Trophoblast cell (in vitro differentiated cells and primary cell): ENCODE measurements at regions not wholly inside any gene's neighbourhood (a gene's known extent, or its start where the extent isn't known, plus 50 kb on each side); places are given as distances from the start of the nearest gene placed in this dataset.
A peak's percentile ranks its signal among the peaks of the same experiment; 100 is the strongest.

Experiments used
- DNase-seq, 2 donors: peaks; one replicate each; pipeline ENCODE4 v3.0.0-alpha.2; 2016
- H2AFZ ChIP-seq: 2 replicates; pipeline ENCODE4 v1.6.1; 2013; ENCODE audit warnings: low read length, moderate library complexity, mild to moderate bottlenecking; ENCODE audit not compliant: insufficient read depth, poor library complexity
- H2AK5ac ChIP-seq: 2 replicates; pipeline ENCODE4 v1.6.1; 2013; ENCODE audit warnings: mild to moderate bottlenecking, low read length
- H2BK120ac ChIP-seq: 2 replicates; pipeline ENCODE4 v1.6.1; 2013; ENCODE audit warnings: low read length, mild to moderate bottlenecking, moderate library complexity; ENCODE audit not compliant: insufficient read depth, poor library complexity
- H2BK12ac ChIP-seq: 2 replicates; pipeline ENCODE4 v1.6.1; 2013; ENCODE audit warnings: mild to moderate bottlenecking, low read length, moderate library complexity
- H2BK5ac ChIP-seq: 2 replicates; pipeline ENCODE4 v1.6.1; 2013; ENCODE audit warnings: low read length, low read depth, moderate library complexity, mild to moderate bottlenecking; ENCODE audit not compliant: poor library complexity
- H3K14ac ChIP-seq: 2 replicates; pipeline ENCODE4 v1.6.1; 2013; ENCODE audit warnings: mild to moderate bottlenecking, low read length
- H3K18ac ChIP-seq: 2 replicates; pipeline ENCODE4 v1.6.1; 2013; ENCODE audit warnings: mild to moderate bottlenecking, low read length
- H3K23ac ChIP-seq: 2 replicates; pipeline ENCODE4 v1.6.1; 2013; ENCODE audit warnings: low read length
- H3K27ac ChIP-seq: 2 replicates; pipeline ENCODE4 v1.5.1; 2013; ENCODE audit warnings: low read depth, mild to moderate bottlenecking, inconsistent platforms, low read length, moderate library complexity
- H3K27me3 ChIP-seq: 2 replicates; pipeline ENCODE4 v1.6.1; 2013; ENCODE audit warnings: inconsistent platforms, mild to moderate bottlenecking, low read length, moderate library complexity; ENCODE audit not compliant: insufficient read depth
- H3K36me3 ChIP-seq, 2 experiments: 1 replicate in 1 of 2; 2 replicates in 1 of 2; pipeline ENCODE4 v1.6.1; 2013; ENCODE audit warnings: low read length in 2 of 2, mild to moderate bottlenecking in 2 of 2, moderate library complexity in 1 of 2; ENCODE audit not compliant: insufficient read depth in 2 of 2, control insufficient read depth in 1 of 2
- H3K4ac ChIP-seq: 2 replicates; pipeline ENCODE4 v1.6.1; 2013; ENCODE audit warnings: low read depth, mild to moderate bottlenecking, low read length, moderate library complexity
- H3K4me1 ChIP-seq, 2 experiments: 1 replicate in 1 of 2; 2 replicates in 1 of 2; pipeline ENCODE4 v1.6.1; 2013; ENCODE audit warnings: low read length in 2 of 2, mild to moderate bottlenecking in 2 of 2, moderate library complexity in 1 of 2; ENCODE audit not compliant: insufficient read depth in 2 of 2, control insufficient read depth in 1 of 2
- H3K4me2 ChIP-seq: 2 replicates; pipeline ENCODE4 v1.6.1; 2013; ENCODE audit warnings: inconsistent platforms, mild to moderate bottlenecking, low read length, moderate library complexity
- H3K4me3 ChIP-seq: 2 replicates; pipeline ENCODE4 v1.5.1; 2013; ENCODE audit warnings: mild to moderate bottlenecking, low read depth, low read length, inconsistent platforms
- H3K79me1 ChIP-seq: one replicate; pipeline ENCODE4 v1.6.1; 2013; ENCODE audit warnings: low read length
- H3K79me2 ChIP-seq: 2 replicates; pipeline ENCODE4 v1.6.1; 2013; ENCODE audit warnings: low read length, mild to moderate bottlenecking; ENCODE audit not compliant: control insufficient read depth, insufficient read depth, poor library complexity
- H3K9ac ChIP-seq: 2 replicates; pipeline ENCODE4 v1.6.1; 2013; ENCODE audit warnings: mild to moderate bottlenecking, low read length
- H3K9me3 ChIP-seq: 2 replicates; pipeline ENCODE4 v1.6.1; 2013; ENCODE audit warnings: low read depth, mild to moderate bottlenecking, control low read depth, inconsistent platforms, low read length; ENCODE audit not compliant: insufficient read depth
- H4K12ac ChIP-seq: 2 replicates; pipeline ENCODE4 v1.6.1; 2013; ENCODE audit warnings: low read depth, mild to moderate bottlenecking, low read length, moderate library complexity
- H4K8ac ChIP-seq: 2 replicates; pipeline ENCODE4 v1.6.1; 2013; ENCODE audit warnings: low read depth, mild to moderate bottlenecking, low read length, moderate library complexity
- H4K91ac ChIP-seq: one replicate; pipeline ENCODE4 v1.6.1; 2013; ENCODE audit warnings: low read depth, mild to moderate bottlenecking, low read length, moderate library complexity
- WGBS: extraction: QIAGEN DNeasy Blood & Tissue Kit; methylation state at CpG from one replicate; pipeline ENCODE4 v1.1.7; 2013; ENCODE audit warnings: missing lambda C conversion rate; ENCODE audit not compliant: insufficient read length, insufficient coverage; ENCODE audit errors: extremely low coverage; 5-methylcytosine and 5-hydroxymethylcytosine counted together

GRCh38 chr3:72423643-72424042 lies 424.6 kb downstream of the SHQ1 start:
- Histone ChIP-seq H3K27me3 (no peaks in the 10 kb centered on the region), H3K4me2 (no peak overlapping the region), H3K9ac (no peak overlapping the region), H3K79me1 (no peaks in the 10 kb centered on the region), H4K8ac (no peak overlapping the region), H2AK5ac (no peak overlapping the region), H3K27ac (no peak overlapping the region), H3K36me3 (peaks cover 2 to 3% of the 10 kb centered on the region in 2 experiments), H3K79me2 (peaks cover 11% of the 10 kb centered on the region), H3K18ac (no peak overlapping the region), H2BK12ac (no peak overlapping the region), H3K9me3 (no peaks in the 10 kb centered on the region), H3K4me1 (peaks cover 2 to 5% of the 10 kb centered on the region in 2 experiments), H3K23ac (no peak overlapping the region), H2BK120ac (no peak overlapping the region), H4K12ac (no peak overlapping the region), H2AFZ (no peak overlapping the region), H3K14ac (no peak overlapping the region), H3K4ac (peak overlapping the region; percentile 31), H4K91ac (no peak overlapping the region), H3K4me3 (no peak overlapping the region), H2BK5ac (no peak overlapping the region)
- no CpG with 5 or more reads among the region's 3 CpGs for WGBS
- DNase-seq, result no peak

GRCh38 chr3:72421786-72422185 lies 426.5 kb downstream of the SHQ1 start:
- H3K4ac ChIP-seq, result no peak overlapping the region
- no peak overlapping the region for H2AFZ ChIP-seq
- no peak overlapping the region for H3K4me2 ChIP-seq
- no peak overlapping the region for H2BK120ac ChIP-seq
- no peaks in the 10 kb centered on the region for H3K9me3 ChIP-seq
- DNase-seq, result no peak
- H3K4me1 ChIP-seq, result peaks cover 2 to 5% of the 10 kb centered on the region in 2 experiments
- no peak overlapping the region for H3K4me3 ChIP-seq
- no peak overlapping the region for H3K23ac ChIP-seq
- H3K36me3 ChIP-seq, result peaks cover 2 to 3% of the 10 kb centered on the region in 2 experiments
- no peaks in the 10 kb centered on the region for H3K79me1 ChIP-seq
- no peak overlapping the region for H4K12ac ChIP-seq
- no peaks in the 10 kb centered on the region for H3K27me3 ChIP-seq
- no peak overlapping the region for H2BK12ac ChIP-seq
- H4K8ac ChIP-seq, result no peak overlapping the region
- H3K79me2 ChIP-seq, result peaks cover 11% of the 10 kb centered on the region
- H4K91ac ChIP-seq, result no peak overlapping the region
- no peak overlapping the region for H3K27ac ChIP-seq
- no peak overlapping the region for H3K14ac ChIP-seq
- H3K18ac ChIP-seq, result no peak overlapping the region
- no peak overlapping the region for H3K9ac ChIP-seq
- H2AK5ac ChIP-seq, result no peak overlapping the region
- no peak overlapping the region for H2BK5ac ChIP-seq
- no CpG with 5 or more reads among the region's 2 CpGs for WGBS

- no peak for DNase-seq
- Histone ChIP-seq H4K12ac (no peak overlapping the region), H4K91ac (no peak overlapping the region), H2AK5ac (no peak overlapping the region), H3K9me3 (no peaks in the 10 kb centered on the region), H3K4me1 (peaks cover 2 to 9% of the 10 kb centered on the region in 2 experiments), H3K79me2 (peaks cover 16% of the 10 kb centered on the region), H3K18ac (no peak overlapping the region), H3K36me3 (peaks cover 2 to 3% of the 10 kb centered on the region in 2 experiments), H3K4ac (peak overlapping the region; percentile 98), H3K27me3 (no peaks in the 10 kb centered on the region), H2BK12ac (no peak overlapping the region), H3K4me2 (no peak overlapping the region), H3K14ac (no peak overlapping the region), H2BK120ac (no peak overlapping the region), H3K23ac (no peak overlapping the region), H3K9ac (no peak overlapping the region), H4K8ac (no peak overlapping the region), H3K4me3 (no peak overlapping the region), H2BK5ac (no peak overlapping the region), H3K27ac (no peak overlapping the region), H2AFZ (no peak overlapping the region), H3K79me1 (no peaks in the 10 kb centered on the region)
- WGBS, result no CpG with 5 or more reads among the region's 3 CpGs
Measured at GRCh38 chr3:72421126-72421525, 427.1 kb downstream of the SHQ1 start.

- no peak overlapping the region for H3K4me3 ChIP-seq
- no peak overlapping the region for H3K23ac ChIP-seq
- no peak overlapping the region for H3K14ac ChIP-seq
- no peak overlapping the region for H2BK120ac ChIP-seq
- WGBS, result no CpG with 5 or more reads among the region's 8 CpGs
- H3K4me1 ChIP-seq, result peaks cover 2 to 9% of the 10 kb centered on the region in 2 experiments
- no peak overlapping the region for H2AK5ac ChIP-seq
- peak overlapping the region; percentile 78 for H3K4ac ChIP-seq
- no peak overlapping the region for H3K27ac ChIP-seq
- H3K9ac ChIP-seq, result no peak overlapping the region
- DNase-seq, result peak in 1 of 2 donors; percentile 53
- H3K79me2 ChIP-seq, result peaks cover 16% of the 10 kb centered on the region
- H2AFZ ChIP-seq, result no peak overlapping the region
- H3K36me3 ChIP-seq, result peaks cover 2 to 3% of the 10 kb centered on the region in 2 experiments
- H2BK5ac ChIP-seq, result no peak overlapping the region
- H3K18ac ChIP-seq, result no peak overlapping the region
- H3K27me3 ChIP-seq, result no peaks in the 10 kb centered on the region
- no peaks in the 10 kb centered on the region for H3K79me1 ChIP-seq
- no peak overlapping the region for H2BK12ac ChIP-seq
- H3K4me2 ChIP-seq, result no peak overlapping the region
- no peak overlapping the region for H4K91ac ChIP-seq
- H4K8ac ChIP-seq, result no peak overlapping the region
- no peak overlapping the region for H4K12ac ChIP-seq
- H3K9me3 ChIP-seq, result no peaks in the 10 kb centered on the region
Measured at GRCh38 chr3:72418856-72419255, 429.4 kb downstream of the SHQ1 start.
